Pulmonary artery endothelial cell (primary cell): ENCODE measurements at regions not wholly inside any gene's neighbourhood (a gene's known extent, or its start where the extent isn't known, plus 50 kb on each side); places are given as distances from the start of the nearest gene placed in this dataset.

Experiments
- DNase-seq: peaks from one replicate; pipeline ENCODE4 v3.0.0-alpha.2; 2011; ENCODE audit warnings: low read depth, low spot score

GRCh38 chr4:181685911-181686310, 557.3 kb upstream of the TENM3 start:
- no peak for DNase-seq

DNA sequence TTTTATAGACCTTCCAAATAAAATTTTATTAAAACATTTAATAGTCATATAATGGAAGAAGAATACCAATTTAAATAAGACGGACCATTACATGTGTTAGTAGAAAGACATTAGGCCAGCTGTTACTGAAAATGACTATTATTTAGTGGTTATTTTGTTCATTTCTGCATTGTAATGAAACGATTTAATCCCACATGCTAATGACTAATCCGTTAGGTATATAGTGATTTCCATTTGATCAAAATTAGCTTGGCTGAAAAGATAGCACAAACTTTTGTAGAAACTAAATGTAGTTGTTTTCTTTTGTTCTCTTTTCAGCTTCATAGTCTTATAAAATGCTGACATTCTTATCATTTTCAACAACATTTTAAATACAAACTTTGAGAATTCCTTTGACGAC, 556.1 kb upstream of the TENM3 start:
- no peak for DNase-seq

DNA sequence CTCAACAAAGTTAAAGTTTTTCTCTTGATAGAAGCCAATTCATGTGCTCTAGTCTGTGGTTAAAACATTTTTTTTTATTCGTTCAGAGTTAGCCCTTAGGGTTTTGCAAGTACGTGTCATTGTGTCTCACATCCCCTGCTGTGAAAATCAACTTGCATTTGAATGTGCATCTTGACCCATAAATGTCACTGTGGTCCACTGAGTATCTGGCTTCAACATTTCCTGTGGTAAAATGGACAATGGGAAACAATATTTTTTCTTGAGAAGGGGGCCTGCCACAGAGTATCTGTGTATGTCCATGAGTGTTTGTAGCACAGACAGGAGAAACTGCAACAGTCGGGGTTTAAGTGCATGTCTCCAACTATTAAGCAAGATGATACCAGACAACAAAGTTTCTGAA, 554.8 kb upstream of the TENM3 start:
- no peak for DNase-seq

- no peak for DNase-seq
These were observed 554.3 kb upstream of the TENM3 start for GRCh38 chr4:181688872-181689271.

DNA sequence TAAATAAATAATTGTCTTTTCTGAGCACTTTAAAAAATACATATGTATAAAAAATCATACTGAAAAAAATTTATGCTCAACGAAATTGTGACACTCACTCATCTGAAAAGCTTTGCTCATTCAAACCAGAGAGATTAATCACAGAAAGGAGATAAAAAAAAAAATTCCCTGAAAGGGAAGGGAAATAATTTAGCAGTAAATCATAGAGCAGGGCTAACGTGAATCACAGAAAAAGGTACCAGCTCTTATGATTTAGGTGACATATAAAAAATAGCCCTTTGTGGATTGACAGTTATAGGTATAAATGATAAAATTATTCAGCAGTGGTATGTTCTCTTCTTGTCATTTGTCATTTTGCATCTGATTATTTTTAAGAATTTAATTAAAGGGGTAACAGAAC, 552.7 kb upstream of the TENM3 start:
- DNase-seq: no peak

DNA sequence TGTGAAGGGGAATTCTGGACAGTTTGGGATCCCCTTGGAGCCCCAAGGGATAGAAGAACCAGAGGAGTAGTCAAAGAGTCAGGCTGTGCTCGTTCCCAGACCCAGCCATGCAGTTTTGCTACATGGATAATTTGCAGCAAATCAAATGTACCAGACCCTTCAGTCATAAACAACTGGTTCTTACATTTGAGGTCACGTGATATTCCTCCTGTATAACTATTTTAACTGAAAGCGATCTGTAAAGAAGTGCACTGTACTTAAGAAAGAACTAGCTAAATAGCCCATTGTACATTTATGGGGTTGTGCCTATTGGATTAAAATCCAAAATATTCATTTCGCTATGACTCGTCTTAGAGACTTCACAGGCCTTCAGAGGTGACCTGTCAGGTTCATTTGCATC, 550.2 kb upstream of the TENM3 start:
- no peak for DNase-seq

DNA sequence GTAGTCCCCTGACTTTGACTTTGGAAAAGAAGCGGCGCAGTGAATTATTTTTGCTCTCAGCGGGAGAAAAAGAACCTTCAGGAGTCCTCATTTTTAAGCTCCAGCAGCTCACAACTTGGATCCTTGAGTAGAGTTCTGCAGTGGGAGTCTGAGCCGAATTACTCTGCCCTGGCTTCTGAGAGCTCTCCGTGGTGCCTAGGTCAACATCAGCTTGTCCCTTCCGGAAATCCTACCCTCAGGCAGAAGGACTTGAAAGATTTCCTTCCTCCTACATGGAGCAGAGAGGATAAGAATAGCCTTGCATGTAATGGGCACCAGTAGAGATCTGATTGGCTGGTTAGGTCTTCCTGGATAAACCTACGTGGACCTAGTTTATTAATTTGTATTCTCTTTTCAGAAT, 549.7 kb upstream of the TENM3 start:
- no peak for DNase-seq

- DNase-seq: no peak
These were observed 545.0 kb upstream of the TENM3 start for GRCh38 chr4:181698221-181698620.

- DNase-seq: no peak
These were observed 542.0 kb upstream of the TENM3 start for GRCh38 chr4:181701214-181701613.

- DNase-seq: no peak
These were observed 541.3 kb upstream of the TENM3 start for GRCh38 chr4:181701894-181702293.

GRCh38 chr4:181702864-181703495, 540.2 kb upstream of the TENM3 start:
- no peak for DNase-seq

- DNase-seq: no peak
These were observed 533.1 kb upstream of the TENM3 start for GRCh38 chr4:181710143-181710542.

GRCh38 chr4:181711387-181711786, 531.8 kb upstream of the TENM3 start:
- DNase-seq: no peak

GRCh38 chr4:181728305-181728966, 514.8 kb upstream of the TENM3 start:
- DNase-seq: no peak

- DNase-seq: no peak
These were observed 511.3 kb upstream of the TENM3 start for GRCh38 chr4:181731900-181732299.

- DNase-seq: no peak
These were observed 505.5 kb upstream of the TENM3 start for GRCh38 chr4:181737744-181738143.

DNA sequence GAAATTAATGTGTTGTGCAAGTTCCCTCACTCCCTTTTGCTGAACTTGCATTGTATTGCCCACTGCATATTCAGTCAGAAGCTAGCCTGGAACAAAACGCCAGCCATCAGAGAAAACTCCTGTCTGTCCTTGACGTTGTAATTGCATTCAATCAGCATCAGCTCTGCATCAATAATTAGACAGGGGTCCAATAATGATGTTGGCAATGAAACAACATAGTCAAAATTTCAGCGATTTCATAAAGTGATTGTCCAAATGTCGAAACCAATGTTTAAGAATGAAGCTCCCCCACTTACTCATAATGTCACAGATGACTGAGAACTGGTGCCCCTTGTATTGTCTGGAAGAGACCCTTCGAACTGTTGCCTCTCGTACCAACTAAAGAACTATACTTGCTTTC, 504.2 kb upstream of the TENM3 start:
- no peak for DNase-seq

- no peak for DNase-seq
These were observed 501.7 kb upstream of the TENM3 start for GRCh38 chr4:181741513-181741912.

- no peak for DNase-seq
These were observed 497.1 kb upstream of the TENM3 start for GRCh38 chr4:181745933-181746625.

- DNase-seq: no peak
These were observed 494.6 kb upstream of the TENM3 start for GRCh38 chr4:181748581-181748980.

- DNase-seq: no peak
These were observed 490.7 kb upstream of the TENM3 start for GRCh38 chr4:181752516-181752915.

DNA sequence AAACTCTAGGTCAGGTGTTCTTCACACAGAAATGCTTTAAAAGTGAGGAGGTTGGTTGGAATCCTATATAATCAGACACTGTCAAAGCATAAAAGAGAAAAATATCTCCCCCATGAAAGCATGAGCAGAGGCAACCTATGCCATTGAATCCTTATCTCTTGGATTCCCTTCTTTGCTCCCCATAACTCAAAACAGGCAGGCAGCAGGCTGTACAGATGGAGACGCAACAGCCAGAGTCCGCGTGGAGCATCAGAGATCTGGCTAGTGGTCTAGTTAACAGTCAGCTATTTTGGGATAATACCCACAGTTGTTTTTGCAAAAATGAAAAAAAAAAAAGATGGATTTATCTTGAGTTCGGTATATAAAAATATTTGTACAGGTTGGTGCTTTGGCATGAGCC, 490.0 kb upstream of the TENM3 start:
- no peak for DNase-seq

- no peak for DNase-seq
These were observed 487.4 kb upstream of the TENM3 start for GRCh38 chr4:181755846-181756245.
